ENCODE measurements at regions not wholly inside any gene's neighbourhood (a gene's known extent, or its start where the extent isn't known, plus 50 kb on each side); places are given as distances from the start of the nearest gene placed in this dataset.

- no peak overlapping the region for H3K4me3 ChIP-seq
- peak overlapping the region; percentile 39 to 91 (median 76); a peak in 19 of 22 replicates for H3K4me2 ChIP-seq
- H3K4me1 ChIP-seq, result peaks cover 22 to 62% (median 46%) of the 10 kb centered on the region in 10 experiments
- H3K9me3 ChIP-seq (replicated peaks in 1 of 11), result peaks cover 0 to 3% (median 0%) of the 10 kb centered on the region in 11 experiments; a peak in 6 of 22 replicates
- no peaks in the 10 kb centered on the region for H3K36me3 ChIP-seq
- no peaks in the 10 kb centered on the region for H3K27me3 ChIP-seq
- peak overlapping the region in 1 of 11 experiments; percentile 35; a peak in 1 of 22 replicates for H3K27ac ChIP-seq
- no peak for TF ChIP-seq Cebpa-rat (IDR thresholded peaks at IDR 0.05)
- H3K9ac ChIP-seq, result no peak overlapping the region
- H4K20me1 ChIP-seq, result no peaks in the 10 kb centered on the region
Measured at GRCh38 chr11:130526846-130527245, 78.4 kb downstream of the ADAMTS15 start.

GRCh38 chr11:130527636-130528297 is 79.3 kb downstream of the ADAMTS15 start:
- H4K20me1 ChIP-seq, result no peaks in the 10 kb centered on the region
- H3K9me3 ChIP-seq (replicated peaks in 1 of 11), result no peaks in the 10 kb centered on the region
- H3K4me2 ChIP-seq, result peak overlapping the region; percentile 39 to 91 (median 76)
- no peaks in the 10 kb centered on the region for H3K36me3 ChIP-seq
- H3K9ac ChIP-seq, result peak overlapping the region in 2 of 11 experiments; percentile 0 to 21; a peak in 1 of 22 replicates
- H3K27ac ChIP-seq, result peak overlapping the region in 4 of 11 experiments; percentile 34 to 48 (median 38); a peak in 8 of 22 replicates
- no peak for TF ChIP-seq Cebpa-rat (IDR thresholded peaks at IDR 0.05)
- peaks cover 26 to 65% (median 46%) of the 10 kb centered on the region in 10 experiments for H3K4me1 ChIP-seq
- H3K27me3 ChIP-seq, result no peaks in the 10 kb centered on the region
- peak overlapping the region in 2 of 10 experiments; percentile 7 to 16; a peak in 2 of 20 replicates for H3K4me3 ChIP-seq

DNA sequence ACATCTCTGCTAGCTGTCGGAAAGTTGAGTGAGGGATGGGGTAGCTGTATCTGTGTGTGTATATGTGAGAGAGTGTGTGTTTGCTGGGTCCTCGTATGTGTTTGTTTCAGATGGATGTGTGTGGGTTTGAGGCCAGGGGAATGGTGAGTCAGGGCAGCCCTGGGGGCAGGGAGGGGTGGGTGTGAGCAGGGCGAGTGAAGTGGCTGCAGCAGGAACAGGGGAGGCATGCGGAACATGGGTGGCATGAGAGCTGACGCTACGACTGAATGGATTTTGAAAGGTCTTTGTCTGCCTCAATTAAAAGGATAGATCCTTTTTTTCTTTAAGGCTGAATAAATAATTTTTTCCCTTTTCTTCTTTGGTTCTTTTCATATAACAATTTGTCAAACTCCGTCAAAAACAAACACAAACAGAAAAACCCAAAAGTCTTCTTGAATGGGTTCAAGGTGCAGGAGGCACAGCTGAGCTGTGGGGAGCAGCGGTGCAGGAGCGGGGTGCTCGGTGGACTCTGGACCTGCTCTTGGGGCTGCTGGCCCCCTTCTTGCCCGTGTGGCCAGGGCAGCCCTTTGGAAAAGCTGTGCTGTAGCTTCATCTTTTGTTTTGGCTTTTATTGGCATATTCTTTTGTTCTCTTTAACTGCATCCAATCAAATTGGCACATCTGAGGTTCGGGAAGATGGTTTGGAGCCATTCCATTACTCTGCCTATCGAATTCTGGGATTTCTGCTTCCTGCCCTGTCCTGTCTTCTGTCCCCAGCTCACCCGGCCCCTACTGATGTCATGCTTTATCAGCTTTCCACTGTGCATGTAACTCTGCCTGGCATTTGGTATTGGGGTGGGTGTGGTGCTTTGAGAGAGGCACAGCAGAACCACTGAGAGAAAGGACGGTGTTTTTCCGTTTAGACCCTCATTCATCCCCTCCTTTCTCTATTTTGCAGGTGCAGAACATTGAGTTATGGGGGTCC is 80.1 kb downstream of the ADAMTS15 start:
- Histone ChIP-seq H3K4me2 (peak overlapping the region; percentile 39 to 91 (median 76); a peak in 21 of 22 replicates), H3K27me3 (no peaks in the 10 kb centered on the region), H3K9ac (0 out of 22 replicates have a peak overlapping the region, but pooled peaks of 1 of the 11 experiments have one; percentile 0), H3K36me3 (no peaks in the 10 kb centered on the region), H3K27ac (peak overlapping the region in 4 of 11 experiments; percentile 33 to 48 (median 34); a peak in 6 of 22 replicates), H3K4me3 (peak overlapping the region in 2 of 10 experiments; percentile 7 to 16; a peak in 2 of 20 replicates), H3K4me1 (peaks cover 34 to 71% (median 44%) of the 10 kb centered on the region in 10 experiments), H3K9me3 (replicated peaks in 1 of 11) (no peaks in the 10 kb centered on the region), H4K20me1 (no peaks in the 10 kb centered on the region)
- no peak for TF ChIP-seq Cebpa-rat (IDR thresholded peaks at IDR 0.05)

GRCh38 chr11:130529366-130529765 is 80.9 kb downstream of the ADAMTS15 start:
- Histone ChIP-seq H3K36me3 (no peaks in the 10 kb centered on the region), H3K9me3 (replicated peaks in 1 of 11) (no peaks in the 10 kb centered on the region), H3K9ac (no peak overlapping the region), H3K27ac (no peak overlapping the region), H4K20me1 (no peaks in the 10 kb centered on the region), H3K27me3 (no peaks in the 10 kb centered on the region), H3K4me2 (peak overlapping the region in 3 of 11 experiments; percentile 14 to 89 (median 84); a peak in 2 of 22 replicates), H3K4me3 (no peak overlapping the region), H3K4me1 (peaks cover 35 to 66% (median 43%) of the 10 kb centered on the region in 10 experiments)
- no peak for TF ChIP-seq Cebpa-rat (IDR thresholded peaks at IDR 0.05)

- no peak overlapping the region for H3K9ac ChIP-seq
- no peak overlapping the region for H3K4me3 ChIP-seq
- H3K27ac ChIP-seq, result no peak overlapping the region
- H3K4me1 ChIP-seq, result peaks cover 30 to 54% (median 36%) of the 10 kb centered on the region in 10 experiments
- H3K9me3 ChIP-seq (replicated peaks in 1 of 11), result no peaks in the 10 kb centered on the region
- H3K27me3 ChIP-seq, result no peaks in the 10 kb centered on the region
- no peaks in the 10 kb centered on the region for H4K20me1 ChIP-seq
- TF ChIP-seq Cebpa-rat (IDR thresholded peaks at IDR 0.05), result no peak
- no peaks in the 10 kb centered on the region for H3K36me3 ChIP-seq
- peak overlapping the region in 7 of 11 experiments; percentile 11 to 47 (median 18); a peak in 7 of 22 replicates for H3K4me2 ChIP-seq
Measured at GRCh38 chr11:130531061-130531460, 82.6 kb downstream of the ADAMTS15 start.

DNA sequence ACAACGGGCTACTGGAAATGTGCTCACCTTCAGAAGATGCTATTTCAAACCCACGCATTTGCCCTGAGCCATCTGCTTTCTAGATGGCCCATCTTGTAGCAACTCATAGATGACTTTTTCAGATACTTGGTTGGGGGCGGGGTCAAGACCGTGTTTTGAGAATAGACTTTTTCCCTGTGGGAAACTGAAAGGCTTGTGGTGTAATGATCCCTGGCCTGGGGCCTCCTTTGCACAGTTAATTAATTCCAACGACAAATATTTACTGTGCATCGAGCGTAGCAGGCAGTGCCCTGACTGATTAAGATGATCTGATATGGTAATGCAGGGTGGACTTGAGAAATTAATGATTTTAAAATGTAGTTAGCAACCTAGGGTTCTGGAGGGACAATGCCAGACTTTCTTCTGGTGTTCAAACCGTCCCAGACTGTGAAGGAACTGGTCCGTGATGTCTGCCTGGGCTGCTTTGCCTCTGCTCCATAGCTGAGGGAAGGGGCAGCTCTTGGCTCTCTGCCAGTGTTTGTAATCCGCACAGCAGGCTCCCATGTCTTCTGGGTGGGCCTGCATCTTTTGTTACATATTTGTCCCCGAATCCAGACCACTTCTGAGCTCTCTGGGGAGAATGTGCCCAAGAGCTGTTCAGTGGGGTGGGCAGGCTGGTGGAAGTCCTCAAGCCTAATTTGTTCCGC is 84.8 kb downstream of the ADAMTS15 start:
- Histone ChIP-seq H3K4me1 (peaks cover 9 to 33% (median 23%) of the 10 kb centered on the region in 10 experiments), H3K4me3 (no peak overlapping the region), H3K4me2 (peak overlapping the region in 7 of 11 experiments; percentile 22 to 53 (median 32); a peak in 13 of 22 replicates), H3K9ac (no peak overlapping the region), H4K20me1 (no peaks in the 10 kb centered on the region), H3K36me3 (no peaks in the 10 kb centered on the region), H3K9me3 (replicated peaks in 1 of 11) (no peaks in the 10 kb centered on the region), H3K27me3 (no peaks in the 10 kb centered on the region), H3K27ac (no peak overlapping the region)
- no peak for TF ChIP-seq Cebpa-rat (IDR thresholded peaks at IDR 0.05)

GRCh38 chr11:130533871-130534270 is 85.4 kb downstream of the ADAMTS15 start:
- no peak for TF ChIP-seq Cebpa-rat (IDR thresholded peaks at IDR 0.05)
- no peak overlapping the region for H3K9ac ChIP-seq
- peak overlapping the region in 1 of 11 experiments; percentile 26; a peak in 3 of 22 replicates for H3K4me2 ChIP-seq

DNA sequence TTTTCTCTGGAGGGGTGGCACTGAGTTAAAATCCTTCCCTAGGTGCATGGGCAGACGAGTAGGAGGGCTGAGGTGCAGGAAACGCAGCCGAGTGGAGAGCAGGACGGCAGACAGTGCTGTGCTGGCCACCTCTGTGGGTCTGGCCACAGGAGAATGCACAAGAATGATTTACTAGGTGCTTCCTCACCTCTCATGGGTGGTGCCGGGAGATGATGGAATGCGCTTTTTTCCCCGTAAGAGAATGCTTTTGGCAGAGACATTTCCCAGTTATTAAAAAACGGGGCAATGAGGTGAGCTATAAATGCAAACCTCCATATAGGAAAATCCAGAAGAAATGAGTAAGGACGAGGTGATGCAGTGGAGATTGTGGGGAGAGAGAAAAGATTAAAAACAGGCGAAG is 86.1 kb downstream of the ADAMTS15 start:
- H3K4me2 ChIP-seq, result no peak overlapping the region
- no peak for TF ChIP-seq Cebpa-rat (IDR thresholded peaks at IDR 0.05)

More at GRCh38 chr11:130533871-130534270, 85.4 kb downstream of the ADAMTS15 start:
- H3K4me1 ChIP-seq, result peaks cover 4 to 26% (median 23%) of the 10 kb centered on the region in 10 experiments; a peak in 18 of 20 replicates
- H3K4me3 ChIP-seq, result no peak overlapping the region
- no peak overlapping the region for H3K27ac ChIP-seq
- H3K36me3 ChIP-seq, result no peaks in the 10 kb centered on the region
- H3K9me3 ChIP-seq (replicated peaks in 1 of 11), result no peaks in the 10 kb centered on the region
- no peaks in the 10 kb centered on the region for H4K20me1 ChIP-seq
- no peaks in the 10 kb centered on the region for H3K27me3 ChIP-seq

More for the DNA sequence above, 86.1 kb downstream of the ADAMTS15 start:
- H3K27me3 ChIP-seq, result no peaks in the 10 kb centered on the region
- no peak overlapping the region for H3K4me3 ChIP-seq
- H3K9ac ChIP-seq, result no peak overlapping the region
- H3K9me3 ChIP-seq (replicated peaks in 1 of 11), result no peaks in the 10 kb centered on the region
- no peaks in the 10 kb centered on the region for H3K36me3 ChIP-seq
- peaks cover 0 to 24% (median 20%) of the 10 kb centered on the region in 10 experiments; a peak in 14 of 20 replicates for H3K4me1 ChIP-seq
- no peak overlapping the region for H3K27ac ChIP-seq
- no peaks in the 10 kb centered on the region for H4K20me1 ChIP-seq
